WTC11 (cell line): ENCODE measurements at regions not wholly inside any gene's neighbourhood (a gene's known extent, or its start where the extent isn't known, plus 50 kb on each side); places are given as distances from the start of the nearest gene placed in this dataset.

ENCODE experiments used
- GTF2I ChIP-seq: fragments of 250-450 bp; sonication (Bioruptor Pico); conservative IDR thresholded peaks from 2 replicates; pipeline ENCODE4 v1.4.0; 2021; ENCODE audit warnings: mild to moderate bottlenecking
- SMAD4 ChIP-seq: sonication (generic); formaldehyde crosslinking; IDR thresholded peaks from 2 replicates; pipeline ENCODE4 v1.8.0; 2022; ENCODE audit warnings: mild to moderate bottlenecking, missing genetic modification reagents
- ZNF219 ChIP-seq: sonication (generic); formaldehyde crosslinking; IDR thresholded peaks from 2 replicates; pipeline ENCODE4 v1.8.0; 2023; ENCODE audit warnings: missing genetic modification reagents, mild to moderate bottlenecking, borderline replicate concordance
- TF ChIP-seq, protein P1 (sequence below): fragments of 250-450 bp; sonication (Bioruptor Pico); IDR thresholded peaks from 2 replicates; pipeline ENCODE4 v1.9.0; 2021; ENCODE audit warnings: mild to moderate bottlenecking
- TF ChIP-seq, protein P2 (sequence below): fragments of 250-450 bp; sonication (Bioruptor Pico); conservative IDR thresholded peaks from 2 replicates; pipeline ENCODE4 v1.9.0; 2021; ENCODE audit warnings: mild to moderate bottlenecking
- TF ChIP-seq, protein P3 (sequence below): sonication (generic); formaldehyde crosslinking; conservative IDR thresholded peaks from 2 replicates; pipeline ENCODE4 v1.8.1; 2023; ENCODE audit warnings: mild to moderate bottlenecking, low read depth, missing genetic modification reagents, moderate library complexity
- TF ChIP-seq, protein P4 (sequence below): sonication (generic); formaldehyde crosslinking; IDR thresholded peaks from 2 replicates; pipeline ENCODE4 v1.8.1; 2022; ENCODE audit warnings: mild to moderate bottlenecking, moderate library complexity, missing genetic modification reagents
- TF ChIP-seq, protein P5 (sequence below): sonication (generic); formaldehyde crosslinking; IDR thresholded peaks from 2 replicates; pipeline ENCODE4 v1.8.1; 2023; ENCODE audit warnings: mild to moderate bottlenecking, missing genetic modification reagents, moderate library complexity
- TF ChIP-seq, protein P6 (sequence below): sonication (generic); formaldehyde crosslinking; IDR thresholded peaks from 2 replicates; pipeline ENCODE4 v1.8.1; 2023; ENCODE audit warnings: mild to moderate bottlenecking, missing genetic modification reagents, moderate library complexity
- TF ChIP-seq, protein P7 (sequence below): fragments of 250-450 bp; sonication (Bioruptor Pico); IDR thresholded peaks from 2 replicates; pipeline ENCODE4 v1.9.0; 2021; ENCODE audit warnings: moderate library complexity, mild to moderate bottlenecking, inconsistent platforms, borderline replicate concordance
- TF ChIP-seq, protein P8 (sequence below): sonication (generic); formaldehyde crosslinking; IDR thresholded peaks from 2 replicates; pipeline ENCODE4 v1.8.1; 2023; ENCODE audit warnings: mild to moderate bottlenecking, missing genetic modification reagents
- TF ChIP-seq, protein P9 (sequence below): sonication (generic); formaldehyde crosslinking; IDR thresholded peaks from 2 replicates; pipeline ENCODE4 v1.8.1; 2022; ENCODE audit warnings: missing genetic modification reagents, borderline replicate concordance

DNA sequence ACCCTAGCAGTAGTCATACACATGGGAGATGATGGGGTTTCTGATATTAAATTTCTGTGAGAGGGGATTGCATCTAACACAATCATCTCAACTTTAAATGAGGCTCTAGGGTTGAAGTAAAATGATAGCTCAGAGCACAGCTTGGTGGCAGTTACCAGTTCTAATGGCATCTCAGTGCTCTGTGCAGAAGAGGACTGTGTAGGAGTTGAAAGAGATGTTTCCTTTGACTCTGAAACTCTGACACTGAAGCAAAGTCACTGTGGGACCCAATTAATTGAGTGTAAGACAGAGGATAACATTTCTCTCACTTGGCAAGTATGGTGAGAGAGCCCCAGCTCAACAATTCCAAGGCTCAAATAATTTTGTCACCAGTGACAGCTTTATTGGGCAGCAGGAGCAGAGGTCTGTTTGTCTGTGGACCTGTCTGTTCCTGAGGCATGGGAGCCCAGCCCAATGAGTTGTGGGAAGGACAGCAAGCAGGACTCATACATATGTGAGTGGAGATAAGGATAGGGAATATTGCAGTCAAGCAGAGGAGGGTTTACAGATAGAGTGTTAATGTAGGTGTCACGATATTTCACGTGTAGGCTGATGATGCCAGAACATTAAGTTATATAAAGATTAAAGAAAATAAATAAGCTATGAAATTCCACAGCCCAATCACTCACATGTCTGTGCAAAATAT is 76.7 kb upstream of the NAF1 start (continued):
- TF ChIP-seq, protein P1, sequence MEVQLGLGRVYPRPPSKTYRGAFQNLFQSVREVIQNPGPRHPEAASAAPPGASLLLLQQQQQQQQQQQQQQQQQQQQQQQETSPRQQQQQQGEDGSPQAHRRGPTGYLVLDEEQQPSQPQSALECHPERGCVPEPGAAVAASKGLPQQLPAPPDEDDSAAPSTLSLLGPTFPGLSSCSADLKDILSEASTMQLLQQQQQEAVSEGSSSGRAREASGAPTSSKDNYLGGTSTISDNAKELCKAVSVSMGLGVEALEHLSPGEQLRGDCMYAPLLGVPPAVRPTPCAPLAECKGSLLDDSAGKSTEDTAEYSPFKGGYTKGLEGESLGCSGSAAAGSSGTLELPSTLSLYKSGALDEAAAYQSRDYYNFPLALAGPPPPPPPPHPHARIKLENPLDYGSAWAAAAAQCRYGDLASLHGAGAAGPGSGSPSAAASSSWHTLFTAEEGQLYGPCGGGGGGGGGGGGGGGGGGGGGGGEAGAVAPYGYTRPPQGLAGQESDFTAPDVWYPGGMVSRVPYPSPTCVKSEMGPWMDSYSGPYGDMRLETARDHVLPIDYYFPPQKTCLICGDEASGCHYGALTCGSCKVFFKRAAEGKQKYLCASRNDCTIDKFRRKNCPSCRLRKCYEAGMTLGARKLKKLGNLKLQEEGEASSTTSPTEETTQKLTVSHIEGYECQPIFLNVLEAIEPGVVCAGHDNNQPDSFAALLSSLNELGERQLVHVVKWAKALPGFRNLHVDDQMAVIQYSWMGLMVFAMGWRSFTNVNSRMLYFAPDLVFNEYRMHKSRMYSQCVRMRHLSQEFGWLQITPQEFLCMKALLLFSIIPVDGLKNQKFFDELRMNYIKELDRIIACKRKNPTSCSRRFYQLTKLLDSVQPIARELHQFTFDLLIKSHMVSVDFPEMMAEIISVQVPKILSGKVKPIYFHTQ (CRISPR knock-in tag): no peak
- TF ChIP-seq, protein P2, sequence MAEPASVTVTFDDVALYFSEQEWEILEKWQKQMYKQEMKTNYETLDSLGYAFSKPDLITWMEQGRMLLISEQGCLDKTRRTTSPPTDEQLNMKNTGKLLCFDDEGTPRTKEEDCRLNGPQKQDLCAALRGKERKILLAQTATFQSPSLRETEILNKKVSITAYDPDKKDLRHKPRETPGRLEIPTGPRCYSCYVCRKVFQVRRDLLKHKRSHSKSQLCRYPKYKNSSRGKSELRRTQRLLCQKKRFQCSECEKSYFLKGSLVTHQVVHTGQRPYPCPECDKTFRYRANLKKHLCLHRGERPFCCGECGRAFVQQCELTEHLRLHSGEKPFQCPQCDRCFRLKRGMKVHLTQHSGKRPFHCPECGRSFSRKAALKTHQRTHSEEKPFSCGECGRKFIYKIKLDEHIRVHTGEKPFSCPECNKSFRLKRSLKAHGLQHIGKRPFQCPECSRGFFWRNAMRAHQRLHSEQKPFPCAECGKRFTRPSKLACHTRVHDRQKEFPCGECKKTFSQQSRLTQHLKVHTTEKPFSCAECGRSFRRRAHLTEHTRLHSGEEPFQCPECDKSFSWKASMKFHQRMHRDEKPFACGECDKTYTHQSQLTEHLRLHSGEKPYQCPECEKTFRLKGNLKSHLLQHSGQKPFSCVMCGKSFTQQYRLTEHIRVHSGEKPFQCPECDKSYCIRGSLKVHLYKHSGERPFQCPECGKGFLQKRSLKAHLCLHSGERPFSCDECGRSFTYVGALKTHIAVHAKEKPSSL (CRISPR knock-in tag): no peak
- TF ChIP-seq, protein P3, sequence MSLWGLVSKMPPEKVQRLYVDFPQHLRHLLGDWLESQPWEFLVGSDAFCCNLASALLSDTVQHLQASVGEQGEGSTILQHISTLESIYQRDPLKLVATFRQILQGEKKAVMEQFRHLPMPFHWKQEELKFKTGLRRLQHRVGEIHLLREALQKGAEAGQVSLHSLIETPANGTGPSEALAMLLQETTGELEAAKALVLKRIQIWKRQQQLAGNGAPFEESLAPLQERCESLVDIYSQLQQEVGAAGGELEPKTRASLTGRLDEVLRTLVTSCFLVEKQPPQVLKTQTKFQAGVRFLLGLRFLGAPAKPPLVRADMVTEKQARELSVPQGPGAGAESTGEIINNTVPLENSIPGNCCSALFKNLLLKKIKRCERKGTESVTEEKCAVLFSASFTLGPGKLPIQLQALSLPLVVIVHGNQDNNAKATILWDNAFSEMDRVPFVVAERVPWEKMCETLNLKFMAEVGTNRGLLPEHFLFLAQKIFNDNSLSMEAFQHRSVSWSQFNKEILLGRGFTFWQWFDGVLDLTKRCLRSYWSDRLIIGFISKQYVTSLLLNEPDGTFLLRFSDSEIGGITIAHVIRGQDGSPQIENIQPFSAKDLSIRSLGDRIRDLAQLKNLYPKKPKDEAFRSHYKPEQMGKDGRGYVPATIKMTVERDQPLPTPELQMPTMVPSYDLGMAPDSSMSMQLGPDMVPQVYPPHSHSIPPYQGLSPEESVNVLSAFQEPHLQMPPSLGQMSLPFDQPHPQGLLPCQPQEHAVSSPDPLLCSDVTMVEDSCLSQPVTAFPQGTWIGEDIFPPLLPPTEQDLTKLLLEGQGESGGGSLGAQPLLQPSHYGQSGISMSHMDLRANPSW (CRISPR knock-in tag): no peak
- TF ChIP-seq, protein P4, sequence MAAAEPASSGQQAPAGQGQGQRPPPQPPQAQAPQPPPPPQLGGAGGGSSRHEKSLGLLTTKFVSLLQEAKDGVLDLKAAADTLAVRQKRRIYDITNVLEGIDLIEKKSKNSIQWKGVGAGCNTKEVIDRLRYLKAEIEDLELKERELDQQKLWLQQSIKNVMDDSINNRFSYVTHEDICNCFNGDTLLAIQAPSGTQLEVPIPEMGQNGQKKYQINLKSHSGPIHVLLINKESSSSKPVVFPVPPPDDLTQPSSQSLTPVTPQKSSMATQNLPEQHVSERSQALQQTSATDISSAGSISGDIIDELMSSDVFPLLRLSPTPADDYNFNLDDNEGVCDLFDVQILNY (CRISPR knock-in tag): no peak
- TF ChIP-seq SMAD4 (no peak), ZNF219 (CRISPR knock-in tag) (no peak), GTF2I (CRISPR knock-in tag) (no peak)
- TF ChIP-seq, protein P5, sequence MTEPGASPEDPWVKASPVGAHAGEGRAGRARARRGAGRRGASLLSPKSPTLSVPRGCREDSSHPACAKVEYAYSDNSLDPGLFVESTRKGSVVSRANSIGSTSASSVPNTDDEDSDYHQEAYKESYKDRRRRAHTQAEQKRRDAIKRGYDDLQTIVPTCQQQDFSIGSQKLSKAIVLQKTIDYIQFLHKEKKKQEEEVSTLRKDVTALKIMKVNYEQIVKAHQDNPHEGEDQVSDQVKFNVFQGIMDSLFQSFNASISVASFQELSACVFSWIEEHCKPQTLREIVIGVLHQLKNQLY (CRISPR knock-in tag): no peak
- TF ChIP-seq, protein P6, sequence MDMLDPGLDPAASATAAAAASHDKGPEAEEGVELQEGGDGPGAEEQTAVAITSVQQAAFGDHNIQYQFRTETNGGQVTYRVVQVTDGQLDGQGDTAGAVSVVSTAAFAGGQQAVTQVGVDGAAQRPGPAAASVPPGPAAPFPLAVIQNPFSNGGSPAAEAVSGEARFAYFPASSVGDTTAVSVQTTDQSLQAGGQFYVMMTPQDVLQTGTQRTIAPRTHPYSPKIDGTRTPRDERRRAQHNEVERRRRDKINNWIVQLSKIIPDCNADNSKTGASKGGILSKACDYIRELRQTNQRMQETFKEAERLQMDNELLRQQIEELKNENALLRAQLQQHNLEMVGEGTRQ: no peak
- TF ChIP-seq, protein P7, sequence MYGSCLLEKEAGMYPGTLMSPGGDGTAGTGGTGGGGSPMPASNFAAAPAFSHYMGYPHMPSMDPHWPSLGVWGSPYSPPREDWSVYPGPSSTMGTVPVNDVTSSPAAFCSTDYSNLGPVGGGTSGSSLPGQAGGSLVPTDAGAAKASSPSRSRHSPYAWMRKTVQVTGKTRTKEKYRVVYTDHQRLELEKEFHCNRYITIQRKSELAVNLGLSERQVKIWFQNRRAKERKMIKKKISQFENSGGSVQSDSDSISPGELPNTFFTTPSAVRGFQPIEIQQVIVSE (CRISPR knock-in tag): no peak
- TF ChIP-seq, protein P8, sequence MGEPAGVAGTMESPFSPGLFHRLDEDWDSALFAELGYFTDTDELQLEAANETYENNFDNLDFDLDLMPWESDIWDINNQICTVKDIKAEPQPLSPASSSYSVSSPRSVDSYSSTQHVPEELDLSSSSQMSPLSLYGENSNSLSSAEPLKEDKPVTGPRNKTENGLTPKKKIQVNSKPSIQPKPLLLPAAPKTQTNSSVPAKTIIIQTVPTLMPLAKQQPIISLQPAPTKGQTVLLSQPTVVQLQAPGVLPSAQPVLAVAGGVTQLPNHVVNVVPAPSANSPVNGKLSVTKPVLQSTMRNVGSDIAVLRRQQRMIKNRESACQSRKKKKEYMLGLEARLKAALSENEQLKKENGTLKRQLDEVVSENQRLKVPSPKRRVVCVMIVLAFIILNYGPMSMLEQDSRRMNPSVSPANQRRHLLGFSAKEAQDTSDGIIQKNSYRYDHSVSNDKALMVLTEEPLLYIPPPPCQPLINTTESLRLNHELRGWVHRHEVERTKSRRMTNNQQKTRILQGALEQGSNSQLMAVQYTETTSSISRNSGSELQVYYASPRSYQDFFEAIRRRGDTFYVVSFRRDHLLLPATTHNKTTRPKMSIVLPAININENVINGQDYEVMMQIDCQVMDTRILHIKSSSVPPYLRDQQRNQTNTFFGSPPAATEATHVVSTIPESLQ (CRISPR knock-in tag): no peak
- TF ChIP-seq, protein P9, sequence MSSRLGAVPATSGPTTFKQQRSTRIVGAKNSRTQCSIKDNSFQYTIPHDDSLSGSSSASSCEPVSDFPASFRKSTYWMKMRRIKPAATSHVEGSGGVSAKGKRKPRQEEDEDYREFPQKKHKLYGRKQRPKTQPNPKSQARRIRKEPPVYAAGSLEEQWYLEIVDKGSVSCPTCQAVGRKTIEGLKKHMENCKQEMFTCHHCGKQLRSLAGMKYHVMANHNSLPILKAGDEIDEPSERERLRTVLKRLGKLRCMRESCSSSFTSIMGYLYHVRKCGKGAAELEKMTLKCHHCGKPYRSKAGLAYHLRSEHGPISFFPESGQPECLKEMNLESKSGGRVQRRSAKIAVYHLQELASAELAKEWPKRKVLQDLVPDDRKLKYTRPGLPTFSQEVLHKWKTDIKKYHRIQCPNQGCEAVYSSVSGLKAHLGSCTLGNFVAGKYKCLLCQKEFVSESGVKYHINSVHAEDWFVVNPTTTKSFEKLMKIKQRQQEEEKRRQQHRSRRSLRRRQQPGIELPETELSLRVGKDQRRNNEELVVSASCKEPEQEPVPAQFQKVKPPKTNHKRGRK: no peak
